ENCODE measurements at regions not wholly inside any gene's neighbourhood (a gene's known extent, or its start where the extent isn't known, plus 50 kb on each side); places are given as distances from the start of the nearest gene placed in this dataset.

- TF ChIP-seq, protein P1, sequence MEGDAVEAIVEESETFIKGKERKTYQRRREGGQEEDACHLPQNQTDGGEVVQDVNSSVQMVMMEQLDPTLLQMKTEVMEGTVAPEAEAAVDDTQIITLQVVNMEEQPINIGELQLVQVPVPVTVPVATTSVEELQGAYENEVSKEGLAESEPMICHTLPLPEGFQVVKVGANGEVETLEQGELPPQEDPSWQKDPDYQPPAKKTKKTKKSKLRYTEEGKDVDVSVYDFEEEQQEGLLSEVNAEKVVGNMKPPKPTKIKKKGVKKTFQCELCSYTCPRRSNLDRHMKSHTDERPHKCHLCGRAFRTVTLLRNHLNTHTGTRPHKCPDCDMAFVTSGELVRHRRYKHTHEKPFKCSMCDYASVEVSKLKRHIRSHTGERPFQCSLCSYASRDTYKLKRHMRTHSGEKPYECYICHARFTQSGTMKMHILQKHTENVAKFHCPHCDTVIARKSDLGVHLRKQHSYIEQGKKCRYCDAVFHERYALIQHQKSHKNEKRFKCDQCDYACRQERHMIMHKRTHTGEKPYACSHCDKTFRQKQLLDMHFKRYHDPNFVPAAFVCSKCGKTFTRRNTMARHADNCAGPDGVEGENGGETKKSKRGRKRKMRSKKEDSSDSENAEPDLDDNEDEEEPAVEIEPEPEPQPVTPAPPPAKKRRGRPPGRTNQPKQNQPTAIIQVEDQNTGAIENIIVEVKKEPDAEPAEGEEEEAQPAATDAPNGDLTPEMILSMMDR (IDR thresholded peaks at IDR 0.05; ENCODE audit: low read length): no peak
- no peak for TF ChIP-seq EZH2 (IDR thresholded peaks at IDR 0.05; ENCODE audit: borderline replicate concordance, low read length)
These were observed 106.0 kb upstream of the SFSWAP start for GRCh38 chr12:131604859-131605258.

Measured in OCI-LY1 (cell line).